Activated CD4-positive, alpha-beta T cell treated with anti-CD3 and anti-CD28 coated beads for 24 hours (primary cell): ENCODE measurements at regions not wholly inside any gene's neighbourhood (a gene's known extent, or its start where the extent isn't known, plus 50 kb on each side); places are given as distances from the start of the nearest gene placed in this dataset.
"Not testable (repeated sequence)": the region's sequence is repeated elsewhere in the genome, so short reads cannot be mapped to it uniquely, and the experiment has no call there.

ENCODE experiments used
- DNase-seq, 2 donors: peaks; one replicate each; pipeline ENCODE4 v3.0.0-alpha.2; 2020; ENCODE audit warnings: low read depth in 2 of 2

DNA sequence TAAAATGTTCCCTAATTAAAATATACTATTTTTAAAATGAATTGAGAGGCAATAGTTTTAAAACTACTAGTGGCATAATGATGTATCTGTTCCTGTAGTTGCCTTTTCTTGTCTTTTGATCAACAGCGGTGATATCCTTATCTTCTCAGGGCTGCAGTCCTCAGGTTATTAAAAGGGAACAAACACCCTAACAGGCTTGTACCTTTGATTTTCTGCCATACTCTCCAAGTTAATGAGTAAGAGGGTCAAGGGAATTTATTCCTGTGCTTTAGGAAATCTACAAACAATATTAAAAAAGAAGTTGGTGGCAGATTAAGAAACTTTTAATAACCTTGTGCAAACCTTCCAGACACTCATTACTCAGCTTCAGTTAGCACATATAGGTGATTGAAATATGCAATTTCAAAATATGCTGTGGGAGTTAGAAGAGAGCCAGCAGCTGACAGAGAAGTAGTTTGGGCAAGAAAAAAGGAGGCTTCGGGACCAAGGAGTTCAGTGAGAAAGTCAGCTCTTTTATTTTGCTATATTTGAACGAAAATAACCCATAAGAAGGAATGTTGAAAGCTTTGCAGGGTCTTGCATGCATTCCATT, 81.0 kb upstream of the TLE4 start:
- no peak for DNase-seq

DNA sequence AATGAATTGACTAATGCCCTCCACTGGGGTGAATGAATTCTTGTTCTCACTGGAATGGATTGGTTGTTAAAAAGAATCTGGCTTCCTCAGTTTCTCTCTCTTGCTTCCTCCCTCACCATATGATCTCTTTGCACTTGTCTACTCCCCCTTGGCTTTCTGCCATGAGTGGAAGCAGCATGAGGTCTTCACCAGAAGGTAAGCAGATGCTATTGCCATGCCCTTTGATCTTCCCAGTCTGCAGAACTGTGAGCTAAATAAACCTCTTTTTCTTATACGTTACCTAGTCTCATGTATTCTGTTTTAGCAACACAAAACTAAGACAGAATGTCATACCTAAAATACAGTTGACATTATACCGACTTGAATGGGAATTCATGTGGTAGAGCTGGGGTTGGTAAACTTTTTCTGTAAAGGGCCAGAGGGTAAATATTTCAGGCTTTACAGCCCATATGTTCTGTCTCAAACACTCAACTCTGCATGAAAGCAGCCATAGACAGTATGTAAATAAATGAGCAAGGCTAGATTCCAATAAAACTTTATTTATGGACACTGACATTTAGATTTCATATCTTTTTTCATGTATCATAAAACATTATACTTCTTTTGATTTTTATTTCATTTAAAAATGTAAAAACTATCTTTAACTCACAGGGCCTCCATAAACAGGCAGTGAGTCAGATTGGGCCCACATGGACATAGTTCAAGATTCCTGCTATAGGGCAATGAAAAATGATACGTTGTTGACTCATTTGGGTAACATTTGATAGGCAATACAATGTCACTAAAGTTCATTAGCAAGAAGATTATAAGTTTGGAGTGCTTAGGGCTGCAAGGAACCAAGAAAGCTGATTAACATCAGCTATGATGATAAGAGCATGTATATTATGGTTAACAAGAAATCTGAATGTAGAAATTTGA, 79.4 kb upstream of the TLE4 start:
- no peak for DNase-seq

DNA sequence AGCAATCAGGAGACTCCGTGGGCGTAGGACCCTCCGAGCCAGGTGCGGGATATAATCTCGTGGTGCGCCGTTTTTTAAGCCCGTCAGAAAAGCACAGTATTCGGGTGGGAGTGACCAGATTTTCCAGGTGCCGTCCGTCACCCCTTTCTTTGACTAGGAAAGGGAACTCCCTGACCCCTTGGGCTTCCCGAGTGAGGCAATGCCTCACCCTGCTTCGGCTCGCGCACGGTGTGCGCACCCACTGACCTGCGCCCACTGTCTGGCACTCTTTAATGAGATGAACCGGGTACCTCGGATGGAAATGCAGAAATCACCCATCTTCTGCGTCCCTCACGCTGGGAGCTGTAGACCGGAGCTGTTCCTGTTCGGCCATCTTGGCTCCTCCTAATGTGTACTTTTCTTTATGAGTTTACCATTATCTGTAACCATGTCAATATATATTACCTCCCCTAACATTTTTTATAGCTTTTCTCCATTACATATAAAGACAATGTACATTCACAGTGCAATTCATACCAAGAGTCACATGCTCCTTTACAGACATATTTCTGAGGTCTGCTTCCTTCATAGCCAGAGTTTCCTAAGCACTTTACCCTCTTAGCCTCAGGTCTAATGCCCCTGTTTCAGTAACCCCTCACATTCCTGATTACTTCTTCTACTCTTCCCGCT, 71.4 kb upstream of the TLE4 start:
- not testable (repeated sequence) for DNase-seq

DNA sequence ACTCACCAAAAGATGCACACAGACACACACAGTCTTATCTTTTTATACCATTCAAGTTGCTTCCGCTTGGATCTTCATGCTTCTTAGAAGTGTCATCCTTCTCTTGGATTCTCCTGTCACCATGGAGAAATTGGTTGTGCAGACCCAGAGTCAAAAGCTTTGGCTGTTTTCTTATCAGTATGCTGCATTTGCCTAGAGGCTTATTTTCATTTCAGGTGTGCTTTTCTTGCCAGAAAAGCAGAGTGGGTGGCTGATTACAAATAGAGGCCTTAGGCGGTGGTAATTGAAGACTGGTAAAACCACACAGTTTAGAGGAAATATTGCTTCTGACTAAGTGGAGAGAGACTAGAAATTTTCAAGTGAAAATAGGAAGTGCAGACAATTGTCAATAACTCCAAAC, 70.2 kb upstream of the TLE4 start:
- DNase-seq: no peak

DNA sequence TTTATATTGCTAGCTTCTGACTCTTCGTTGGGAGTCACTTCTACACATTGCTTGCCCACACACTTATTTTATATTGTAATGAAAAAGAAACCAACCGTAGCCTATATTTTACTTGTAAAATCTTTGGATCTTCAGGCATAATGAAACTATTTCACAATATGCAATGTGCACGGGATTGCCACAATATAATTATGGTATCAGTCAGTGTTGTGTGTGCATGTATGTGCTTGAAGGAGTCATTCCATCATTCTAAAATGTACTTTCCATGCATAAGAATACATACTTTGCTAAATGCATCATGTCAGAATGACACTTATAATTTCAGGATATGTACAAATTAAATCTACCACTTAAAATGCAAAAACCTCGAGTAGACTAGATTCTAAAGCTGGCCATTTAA, 64.0 kb upstream of the TLE4 start:
- no peak for DNase-seq

DNA sequence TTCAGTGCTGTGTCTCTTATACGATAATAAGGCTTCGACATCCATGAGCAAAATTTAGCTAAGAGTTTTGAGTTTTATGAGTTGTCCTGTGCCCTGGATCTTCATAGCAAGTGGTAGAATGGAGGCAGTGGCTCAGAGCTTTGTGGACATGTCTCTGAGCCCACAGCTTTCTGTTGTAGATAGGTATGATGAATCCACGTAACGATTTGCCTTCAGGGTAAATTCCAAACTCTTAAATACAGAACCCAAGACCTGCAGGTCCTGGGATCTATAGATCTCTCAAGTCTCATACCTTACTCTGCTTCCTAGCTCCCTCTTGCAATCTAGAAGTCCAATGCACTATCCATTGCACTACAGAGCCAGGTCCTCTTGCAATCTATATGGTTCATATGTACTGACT, 59.5 kb upstream of the TLE4 start:
- no peak for DNase-seq
